ENCODE measurements at regions not wholly inside any gene's neighbourhood (a gene's known extent, or its start where the extent isn't known, plus 50 kb on each side); places are given as distances from the start of the nearest gene placed in this dataset.

- DNase-seq (ENCODE audit: low read depth), result no peak
- no peak overlapping the region for H3K4me3 ChIP-seq (ENCODE audit: control insufficient read depth, low read depth, low read length)
- TF ChIP-seq, protein P1, sequence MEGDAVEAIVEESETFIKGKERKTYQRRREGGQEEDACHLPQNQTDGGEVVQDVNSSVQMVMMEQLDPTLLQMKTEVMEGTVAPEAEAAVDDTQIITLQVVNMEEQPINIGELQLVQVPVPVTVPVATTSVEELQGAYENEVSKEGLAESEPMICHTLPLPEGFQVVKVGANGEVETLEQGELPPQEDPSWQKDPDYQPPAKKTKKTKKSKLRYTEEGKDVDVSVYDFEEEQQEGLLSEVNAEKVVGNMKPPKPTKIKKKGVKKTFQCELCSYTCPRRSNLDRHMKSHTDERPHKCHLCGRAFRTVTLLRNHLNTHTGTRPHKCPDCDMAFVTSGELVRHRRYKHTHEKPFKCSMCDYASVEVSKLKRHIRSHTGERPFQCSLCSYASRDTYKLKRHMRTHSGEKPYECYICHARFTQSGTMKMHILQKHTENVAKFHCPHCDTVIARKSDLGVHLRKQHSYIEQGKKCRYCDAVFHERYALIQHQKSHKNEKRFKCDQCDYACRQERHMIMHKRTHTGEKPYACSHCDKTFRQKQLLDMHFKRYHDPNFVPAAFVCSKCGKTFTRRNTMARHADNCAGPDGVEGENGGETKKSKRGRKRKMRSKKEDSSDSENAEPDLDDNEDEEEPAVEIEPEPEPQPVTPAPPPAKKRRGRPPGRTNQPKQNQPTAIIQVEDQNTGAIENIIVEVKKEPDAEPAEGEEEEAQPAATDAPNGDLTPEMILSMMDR (IDR thresholded peaks at IDR 0.05; ENCODE audit: control insufficient read depth, insufficient read depth, low read depth, low read length, missing control alignments), result no peak
Measured at GRCh38 chr15:62803856-62804400, 238.6 kb upstream of the TPM1 start.

DNA sequence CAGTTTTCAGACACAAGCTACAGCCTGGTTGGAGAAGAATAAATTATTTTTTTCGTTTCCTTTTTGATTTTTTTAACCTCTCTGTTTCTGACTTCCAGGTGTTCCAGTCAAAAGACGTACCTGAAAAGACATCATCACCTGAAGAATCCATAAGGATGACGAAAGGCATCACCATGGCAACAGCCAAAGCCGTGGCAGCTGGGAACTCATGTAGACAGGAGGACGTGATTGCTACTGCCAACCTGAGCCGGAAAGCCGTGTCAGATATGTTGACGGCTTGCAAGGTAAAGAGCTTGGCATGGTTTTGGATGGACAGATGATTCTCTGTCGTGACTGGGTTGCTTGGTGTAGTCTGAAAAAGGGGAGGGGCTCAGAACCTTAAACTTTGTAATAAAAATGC, 237.0 kb upstream of the TPM1 start:
- no peak for DNase-seq (ENCODE audit: low read depth)
- TF ChIP-seq, protein P1 (IDR thresholded peaks at IDR 0.05; ENCODE audit: control insufficient read depth, insufficient read depth, low read depth, low read length, missing control alignments), result no peak
- no peak overlapping the region for H3K4me3 ChIP-seq (ENCODE audit: control insufficient read depth, low read depth, low read length)

DNA sequence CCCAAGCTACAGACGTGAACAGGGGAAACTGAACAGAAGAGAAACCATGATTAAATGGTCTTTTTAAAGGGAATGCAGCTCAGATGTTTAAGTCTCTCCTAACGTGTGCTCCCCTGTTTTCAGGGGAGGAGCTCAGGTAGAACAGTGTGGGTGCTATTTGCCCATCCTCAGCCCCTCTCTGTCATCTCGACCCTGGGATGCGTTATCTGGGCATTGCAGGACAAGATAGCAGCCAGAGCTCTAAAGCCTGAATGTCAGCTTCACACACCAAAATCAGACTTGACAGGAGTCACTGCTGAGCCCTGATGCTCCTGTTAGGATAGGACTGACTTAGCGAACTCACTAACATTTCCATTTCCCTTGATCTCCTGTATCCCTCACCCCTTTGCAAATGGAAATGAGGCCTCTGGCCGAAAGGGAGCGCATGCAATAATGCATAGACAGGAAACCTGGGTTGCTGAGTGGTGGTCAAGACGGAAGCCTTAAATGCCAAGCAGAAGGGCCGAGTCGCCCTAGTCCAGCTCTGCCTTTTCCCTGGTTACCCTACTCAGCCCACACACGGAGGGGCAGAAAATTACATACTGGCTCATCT, 234.9 kb upstream of the TPM1 start:
- no peak overlapping the region for H3K4me3 ChIP-seq (ENCODE audit: control insufficient read depth, low read depth, low read length)
- DNase-seq (ENCODE audit: low read depth), result no peak
- TF ChIP-seq, protein P1 (IDR thresholded peaks at IDR 0.05; ENCODE audit: control insufficient read depth, insufficient read depth, low read depth, low read length, missing control alignments), result no peak

DNA sequence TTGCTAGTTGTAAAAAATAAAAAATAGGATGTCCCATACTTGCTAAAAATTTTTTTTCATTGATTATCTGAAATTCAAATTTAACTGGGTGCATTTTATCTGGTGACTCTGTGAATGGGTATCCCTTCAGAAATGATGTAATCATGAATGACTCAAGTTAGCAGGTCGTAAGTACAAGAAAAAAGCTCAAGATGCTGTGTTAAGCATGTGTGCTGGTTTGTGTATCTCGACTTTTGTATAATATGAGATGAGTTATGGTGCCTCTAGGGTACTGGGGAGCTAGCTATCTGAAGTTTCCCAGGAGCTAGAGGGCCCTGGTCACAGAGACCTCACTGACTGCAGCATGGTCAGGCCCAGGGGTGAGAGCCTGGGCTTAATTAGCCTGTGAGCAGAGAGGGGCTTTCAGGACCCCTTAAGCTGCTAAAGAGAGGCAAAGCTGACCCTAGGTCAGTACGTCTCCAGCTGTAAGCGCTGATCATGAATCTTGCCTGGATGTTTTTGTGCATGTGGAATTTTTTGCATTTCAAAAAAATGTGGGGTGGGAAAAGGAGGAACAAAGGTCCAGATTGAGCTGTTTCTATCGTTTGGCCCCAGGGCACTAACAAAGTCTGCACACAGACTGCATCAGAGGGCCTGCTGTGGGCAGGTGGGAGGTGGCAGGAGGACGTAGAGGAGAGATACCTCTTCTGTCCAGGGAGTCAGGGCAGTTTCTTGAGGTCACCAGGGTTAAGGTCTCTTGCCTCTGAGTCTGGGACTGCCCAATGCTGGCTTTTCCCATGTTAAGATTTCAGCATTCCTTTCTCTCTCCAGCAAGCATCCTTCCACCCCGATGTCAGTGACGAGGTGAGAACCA, 233.2 kb upstream of the TPM1 start:
- no peak overlapping the region for H3K4me3 ChIP-seq (ENCODE audit: control insufficient read depth, low read depth, low read length)
- TF ChIP-seq, protein P1 (IDR thresholded peaks at IDR 0.05; ENCODE audit: control insufficient read depth, insufficient read depth, low read depth, low read length, missing control alignments), result no peak
- DNase-seq (ENCODE audit: low read depth), result peak; percentile 31

DNA sequence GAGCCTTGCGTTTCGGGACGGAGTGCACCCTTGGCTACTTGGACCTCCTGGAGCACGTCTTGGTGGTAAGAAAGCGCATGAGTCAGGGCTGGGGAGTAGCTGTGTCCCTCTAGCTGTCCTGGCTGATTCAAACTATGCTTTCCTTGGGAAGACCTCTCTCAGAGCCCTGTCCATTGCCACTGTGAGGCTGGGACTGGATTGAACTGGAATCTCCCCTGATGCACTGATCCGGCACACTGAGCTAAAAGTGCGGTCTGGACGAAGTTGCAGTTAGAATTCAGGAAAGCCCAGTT, 232.6 kb upstream of the TPM1 start:
- no peak overlapping the region for H3K4me3 ChIP-seq (ENCODE audit: control insufficient read depth, low read depth, low read length)
- no peak for DNase-seq (ENCODE audit: low read depth)
- TF ChIP-seq, protein P1 (IDR thresholded peaks at IDR 0.05; ENCODE audit: control insufficient read depth, insufficient read depth, low read depth, low read length, missing control alignments), result no peak

GRCh38 chr15:62812515-62812835, 230.1 kb upstream of the TPM1 start:
- no peak for DNase-seq (ENCODE audit: low read depth)
- TF ChIP-seq, protein P1 (IDR thresholded peaks at IDR 0.05; ENCODE audit: control insufficient read depth, insufficient read depth, low read depth, low read length, missing control alignments), result no peak
- H3K4me3 ChIP-seq (ENCODE audit: control insufficient read depth, low read depth, low read length), result no peak overlapping the region

All from AG09309 (cell line).